SK-N-SH (cell line): ENCODE measurements at regions not wholly inside any gene's neighbourhood (a gene's known extent, or its start where the extent isn't known, plus 50 kb on each side); places are given as distances from the start of the nearest gene placed in this dataset.

Source experiments
- CTCF ChIA-PET: fragments of 300-600, 350-600 bp; formaldehyde crosslinking; extraction: SDS; loops from one replicate; lab custom pipeline; 2021; lab: Yijun Ruan, JAX
- POLR2A ChIA-PET: fragments of 350-600 bp; sonication (Branson Sonifier 250); formaldehyde crosslinking; extraction: SDS; loops from one replicate; lab custom pipeline; 2020; ENCODE audit warnings: antibody characterized with exemption, inconsistent platforms; lab: Yijun Ruan, JAX
- DNase-seq: peaks from one replicate; pipeline ENCODE4 v3.0.0; 2012
- H2AFZ ChIP-seq: fragments of 200-600 bp; sonication (generic); 2 replicates; pipeline ENCODE4 v1.8.1; 2016; ENCODE audit warnings: antibody characterized with exemption, mild to moderate bottlenecking, low read depth
- H3F3A ChIP-seq: fragments of 200-600 bp; sonication (generic); replicated peaks from 2 replicates; pipeline ENCODE3; 2016; ENCODE audit warnings: antibody characterized with exemption, mild to moderate bottlenecking; ENCODE audit not compliant: insufficient read depth
- H3K27ac ChIP-seq, 2 experiments: fragments of 200-500 bp in 1 of 2; fragments of 200-600 bp in 1 of 2; sonication (Bioruptor generic) in 1 of 2; sonication (generic), shearing (Covaris generic) in 1 of 2; 2 replicates each; pipeline versions ENCODE4 v1.5.1 to v1.6.1; 2014 to 2016; ENCODE audit warnings: low read depth in 2 of 2, inconsistent platforms in 1 of 2, low read length in 1 of 2, mild to moderate bottlenecking in 1 of 2, mixed read lengths in 1 of 2
- H3K27me3 ChIP-seq: fragments of 200-600 bp; sonication (generic), shearing (Covaris generic); 2 replicates; pipeline ENCODE4 v1.6.1; 2016; ENCODE audit warnings: mixed run types; ENCODE audit not compliant: insufficient read depth
- H3K36me3 ChIP-seq, 2 experiments: fragments of 200-500 bp in 1 of 2; fragments of 200-600 bp in 1 of 2; sonication (Bioruptor generic) in 1 of 2; sonication (generic) in 1 of 2; replicated peaks in 1 of 2; 2 replicates each; pipeline versions ENCODE3 to v1.5.1; 2014 to 2016; ENCODE audit warnings: low read length in 1 of 2, mild to moderate bottlenecking in 1 of 2; ENCODE audit not compliant: insufficient read depth in 2 of 2, control insufficient read depth in 1 of 2
- H3K4me1 ChIP-seq, 2 experiments: fragments of 200-500 bp in 1 of 2; fragments of 200-600 bp in 1 of 2; sonication (Bioruptor generic) in 1 of 2; sonication (generic), shearing (Covaris generic) in 1 of 2; 2 replicates each; pipeline versions ENCODE4 v1.5.1 to v1.6.1; 2014 to 2016; ENCODE audit warnings: low read depth in 1 of 2, low read length in 1 of 2, mixed run types in 1 of 2; ENCODE audit not compliant: insufficient read depth in 2 of 2, control insufficient read depth in 1 of 2
- H3K4me2 ChIP-seq: fragments of 200-600 bp; sonication (generic), shearing (Covaris generic); 2 replicates; pipeline ENCODE4 v1.6.1; 2017; ENCODE audit warnings: mixed run types
- H3K4me3 ChIP-seq, 2 experiments: fragments of 200-500 bp in 1 of 2; fragments of 200-600 bp in 1 of 2; sonication (Bioruptor generic) in 1 of 2; sonication (generic), shearing (Covaris generic) in 1 of 2; 2 replicates each; pipeline versions ENCODE4 v1.5.1 to v1.8.1; 2014 to 2016; ENCODE audit warnings: low read depth in 2 of 2, inconsistent platforms in 1 of 2, low read length in 1 of 2, mild to moderate bottlenecking in 1 of 2, mixed read lengths in 1 of 2, moderate library complexity in 1 of 2
- H3K79me2 ChIP-seq: fragments of 200-600 bp; sonication (generic); 2 replicates; pipeline ENCODE4 v1.8.1; 2017; ENCODE audit warnings: mild to moderate bottlenecking; ENCODE audit not compliant: insufficient read depth
- H3K9ac ChIP-seq: fragments of 200-600 bp; sonication (generic); 2 replicates; pipeline ENCODE4 v1.6.1; 2017; ENCODE audit warnings: mixed run types
- H3K9me2 ChIP-seq: fragments of 200-600 bp; sonication (generic); 2 replicates; pipeline ENCODE4 v1.6.1; 2017; ENCODE audit warnings: mixed run types
- H3K9me3 ChIP-seq: fragments of 200-600 bp; sonication (generic); 2 replicates; pipeline ENCODE4 v1.6.1; 2017; ENCODE audit warnings: mixed run types, mild to moderate bottlenecking, moderate library complexity
- H4K20me1 ChIP-seq: fragments of 200-600 bp; sonication (generic); 2 replicates; pipeline ENCODE4 v1.6.1; 2017; ENCODE audit warnings: mild to moderate bottlenecking, mixed run types; ENCODE audit not compliant: insufficient read depth
- CHD2 ChIP-seq: fragments of 150-350 bp; IDR thresholded peaks from 2 replicates; pipeline ENCODE4 v1.6.1; 2018; ENCODE audit warnings: low read length; ENCODE audit not compliant: partially characterized antibody
- EP300 ChIP-seq, 2 experiments: IDR thresholded peaks; 2 replicates each; pipeline versions ENCODE4 v1.4.0 to v1.6.1; 2012; ENCODE audit warnings: borderline replicate concordance in 1 of 2, low read depth in 1 of 2, low read length in 1 of 2
- EZH2phosphoT487 ChIP-seq: fragments of 200-600 bp; sonication (generic); IDR thresholded peaks from 2 replicates; pipeline ENCODE4 v1.6.1; 2017; ENCODE audit warnings: low read depth, mixed run types, mild to moderate bottlenecking, antibody characterized with exemption, moderate library complexity, borderline replicate concordance
- FOXJ3 ChIP-seq: sonication (generic); formaldehyde crosslinking; IDR thresholded peaks from 2 replicates; pipeline ENCODE4 v1.5.1; 2020; ENCODE audit warnings: mild to moderate bottlenecking, missing genetic modification reagents
- GABPA ChIP-seq: IDR thresholded peaks from 2 replicates; pipeline ENCODE4 v1.4.0; 2012; ENCODE audit warnings: low read depth, mild to moderate bottlenecking
- JUND ChIP-seq: IDR thresholded peaks from 2 replicates; pipeline ENCODE4 v1.4.0; 2012
- MAX ChIP-seq: IDR thresholded peaks from 2 replicates; pipeline ENCODE4 v1.4.0; 2012; ENCODE audit warnings: low read depth
- NFIC ChIP-seq: IDR thresholded peaks from 2 replicates; pipeline ENCODE4 v1.4.0; 2012; ENCODE audit warnings: borderline replicate concordance
- NRF1 ChIP-seq: IDR thresholded peaks from 2 replicates; pipeline ENCODE4 v1.6.1; 2012; ENCODE audit warnings: low read depth, mild to moderate bottlenecking, low read length
- PBX3 ChIP-seq: IDR thresholded peaks from 2 replicates; pipeline ENCODE4; 2012
- POLR2AphosphoS5 ChIP-seq: IDR thresholded peaks from 2 replicates; pipeline ENCODE4 v1.6.1; 2012; ENCODE audit warnings: low read depth, low read length
- RAD21 ChIP-seq: IDR thresholded peaks from 2 replicates; pipeline ENCODE4 v1.6.1; 2012; ENCODE audit warnings: mild to moderate bottlenecking, low read length
- RCOR1 ChIP-seq: fragments of 150-350 bp; IDR thresholded peaks from 2 replicates; pipeline ENCODE4 v1.6.1; 2017; ENCODE audit warnings: antibody characterized with exemption, low read length
- REST ChIP-seq: IDR thresholded peaks from 2 replicates; pipeline ENCODE4 v1.6.1; 2012; ENCODE audit warnings: mild to moderate bottlenecking, low read depth, low read length, moderate library complexity
- TAF1 ChIP-seq: IDR thresholded peaks from 2 replicates; pipeline ENCODE4 v1.6.1; 2012; ENCODE audit warnings: low read depth, mild to moderate bottlenecking, low read length, moderate library complexity, borderline replicate concordance
- TCF12 ChIP-seq: IDR thresholded peaks from 2 replicates; pipeline ENCODE4 v1.4.0; 2012
- USF2 ChIP-seq: fragments of 150-350 bp; IDR thresholded peaks from 2 replicates; pipeline ENCODE4 v1.6.1; 2017; ENCODE audit warnings: antibody characterized with exemption, low read length, low read depth, borderline replicate concordance
- ZBTB33 ChIP-seq: IDR thresholded peaks from 2 replicates; pipeline ENCODE4 v1.4.0; 2012; ENCODE audit warnings: low read depth, borderline replicate concordance

- TF ChIP-seq ZBTB33 = no peak
- no peak for TF ChIP-seq REST
- TF ChIP-seq JUND = no peak
- no peak for TF ChIP-seq PBX3
- TF ChIP-seq TCF12 = no peak
- no peak for TF ChIP-seq POLR2AphosphoS5
- no peak for TF ChIP-seq USF2
- no peak for TF ChIP-seq MAX
- peak; percentile 7 for TF ChIP-seq CHD2
- TF ChIP-seq GABPA = no peak
- TF ChIP-seq NFIC = no peak
- no peak for TF ChIP-seq NRF1
- TF ChIP-seq FOXJ3 (CRISPR knock-in tag) = no peak
- TF ChIP-seq TAF1 = no peak
Observed at GRCh38 chr13:63094717-63095116, 1679.1 kb upstream of the PCDH20 start (continued).

- CTCF ChIA-PET = no interaction called here
- DNase-seq = no peak
- POLR2A ChIA-PET = no interaction called here
- Histone ChIP-seq H3K27ac (no peak overlapping the region), H3K79me2 (no peaks in the 10 kb centered on the region), H4K20me1 (no peaks in the 10 kb centered on the region), H3K9me2 (no peaks in the 10 kb centered on the region), H3K4me1 (no peaks in the 10 kb centered on the region; a peak in 1 of 4 replicates), H3K27me3 (no peaks in the 10 kb centered on the region), H3F3A (peaks cover 7% of the 10 kb centered on the region), H2AFZ (peak overlapping the region; percentile 44; the same call in 1 of the 2 replicates), H3K4me3 (no peak overlapping the region), H3K4me2 (no peak overlapping the region), H3K36me3 (no peaks in the 10 kb centered on the region), H3K9me3 (no peaks in the 10 kb centered on the region; the same call in 1 of the 2 replicates), H3K9ac (no peak overlapping the region)
- TF ChIP-seq RAD21 (no peak), EP300 (IDR thresholded peaks at IDR 0.05; ENCODE audit: borderline replicate concordance in 1 of 2, low read depth in 1 of 2, low read length in 1 of 2) (peak in 1 of 2 experiments; percentile 56; a peak in 1 of 4 replicates), RCOR1 (0 out of 2 replicates have a peak, but pooled peaks have one; percentile 17), EZH2phosphoT487 (no peak)
Observed at GRCh38 chr13:63093907-63094469, 1678.3 kb upstream of the PCDH20 start.
